ENCODE measurements at regions not wholly inside any gene's neighbourhood (a gene's known extent, or its start where the extent isn't known, plus 50 kb on each side); places are given as distances from the start of the nearest gene placed in this dataset.

DNA sequence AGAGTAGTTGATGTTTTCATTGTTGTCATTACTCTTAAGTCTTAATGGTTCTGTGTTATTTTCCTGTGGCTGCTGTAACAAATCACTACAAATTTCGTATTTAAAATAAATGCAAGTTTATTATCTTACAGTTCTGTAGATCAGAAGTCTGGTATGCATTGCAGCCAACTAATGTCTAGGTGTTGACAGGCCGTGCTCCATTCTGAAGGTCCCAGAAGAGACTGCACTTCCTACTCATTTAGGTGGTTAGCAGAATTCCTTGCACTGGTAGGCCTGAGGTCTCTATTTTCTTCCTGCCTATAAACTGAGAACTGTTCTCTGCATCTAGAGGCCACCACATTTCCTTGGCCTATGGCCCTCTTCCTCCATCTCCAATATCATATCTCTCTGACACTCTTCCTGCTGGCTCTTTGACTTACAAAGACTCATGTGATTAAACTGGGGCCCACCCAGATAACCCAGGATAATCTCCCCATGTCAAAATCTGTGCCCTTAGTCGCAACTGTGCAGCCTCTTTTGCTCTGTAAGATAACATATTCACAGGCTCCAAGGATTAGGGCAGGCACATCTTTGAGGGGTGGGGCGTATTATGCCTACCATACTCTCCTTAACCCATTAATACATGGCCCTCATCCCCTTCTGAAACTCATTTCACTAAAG, 468.4 kb downstream of the FOXO1 start:
- no peak for DNase-seq

DNA sequence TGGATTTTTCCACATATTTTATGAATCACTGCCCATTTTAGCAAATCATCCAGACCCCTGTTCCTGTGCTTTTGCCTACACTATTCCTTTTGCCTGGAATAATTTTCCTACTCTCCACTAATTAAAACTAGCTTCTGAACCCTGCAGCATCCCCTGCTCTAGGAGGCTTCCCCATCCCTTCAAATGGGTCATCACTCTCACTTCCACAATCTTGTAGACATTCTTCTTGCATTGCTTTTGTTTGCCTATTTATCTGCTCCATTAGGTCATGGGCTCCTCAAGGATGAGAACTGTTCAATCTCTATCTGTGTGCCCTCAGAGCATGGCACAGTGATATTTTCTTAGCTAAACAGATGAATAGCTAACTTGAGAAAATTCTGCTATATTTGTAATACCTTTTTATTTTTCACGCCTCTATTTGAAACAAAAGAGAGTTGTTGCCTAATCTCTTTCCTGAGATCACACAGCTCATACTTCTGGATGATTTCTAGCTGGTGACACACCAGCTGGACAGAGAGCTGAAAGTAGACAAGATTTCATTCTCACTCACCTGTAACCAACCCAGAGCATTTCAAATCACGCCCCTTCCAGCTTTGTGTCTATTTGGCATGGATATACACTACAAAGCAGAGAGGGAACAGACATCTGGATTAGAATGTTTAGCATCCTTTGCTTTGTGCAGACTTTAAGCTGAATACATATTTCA, 466.0 kb downstream of the FOXO1 start:
- DNase-seq, result peak; percentile 55

DNA sequence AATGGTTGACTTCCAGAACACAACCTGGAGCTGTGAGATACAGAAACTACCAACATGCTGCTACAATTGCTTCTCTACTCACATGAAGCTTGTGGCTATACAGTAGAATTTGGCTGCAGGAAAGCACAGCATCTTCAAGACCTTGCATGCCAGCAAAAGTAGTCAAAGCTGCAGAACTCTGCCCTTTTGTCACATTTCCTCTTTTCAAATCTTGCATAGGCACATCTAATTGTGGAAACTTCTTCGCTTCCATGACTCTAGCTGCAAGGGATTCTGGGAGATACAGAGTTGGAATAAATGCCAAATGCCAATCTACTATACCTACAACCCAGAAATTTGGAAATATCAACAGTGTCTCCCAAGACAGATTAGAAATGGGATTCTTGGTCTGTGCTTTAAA, 462.2 kb downstream of the FOXO1 start:
- no peak for DNase-seq

DNA sequence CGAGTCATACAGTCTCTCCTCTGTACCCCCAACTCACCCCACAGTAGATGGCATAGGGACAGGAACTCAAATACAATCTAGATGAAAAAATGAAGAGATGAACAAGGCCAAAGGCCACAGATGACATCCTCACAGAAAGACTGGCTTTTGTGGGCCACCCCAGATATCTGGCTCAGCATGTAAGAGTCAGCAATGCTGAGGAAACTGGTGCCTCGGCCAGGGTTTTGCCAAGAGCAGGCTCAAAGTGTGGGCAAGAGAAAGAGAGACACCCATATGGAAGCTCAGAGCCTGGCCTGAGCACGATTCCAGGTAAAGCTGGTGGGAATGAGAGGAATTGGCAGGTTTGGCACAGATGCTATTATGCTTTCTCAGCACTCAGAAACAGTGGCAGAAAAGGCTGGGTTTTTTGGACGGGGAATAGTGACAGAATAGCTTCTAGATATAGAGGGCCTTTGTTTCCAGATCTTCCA, 460.6 kb downstream of the FOXO1 start:
- DNase-seq, result no peak

DNA sequence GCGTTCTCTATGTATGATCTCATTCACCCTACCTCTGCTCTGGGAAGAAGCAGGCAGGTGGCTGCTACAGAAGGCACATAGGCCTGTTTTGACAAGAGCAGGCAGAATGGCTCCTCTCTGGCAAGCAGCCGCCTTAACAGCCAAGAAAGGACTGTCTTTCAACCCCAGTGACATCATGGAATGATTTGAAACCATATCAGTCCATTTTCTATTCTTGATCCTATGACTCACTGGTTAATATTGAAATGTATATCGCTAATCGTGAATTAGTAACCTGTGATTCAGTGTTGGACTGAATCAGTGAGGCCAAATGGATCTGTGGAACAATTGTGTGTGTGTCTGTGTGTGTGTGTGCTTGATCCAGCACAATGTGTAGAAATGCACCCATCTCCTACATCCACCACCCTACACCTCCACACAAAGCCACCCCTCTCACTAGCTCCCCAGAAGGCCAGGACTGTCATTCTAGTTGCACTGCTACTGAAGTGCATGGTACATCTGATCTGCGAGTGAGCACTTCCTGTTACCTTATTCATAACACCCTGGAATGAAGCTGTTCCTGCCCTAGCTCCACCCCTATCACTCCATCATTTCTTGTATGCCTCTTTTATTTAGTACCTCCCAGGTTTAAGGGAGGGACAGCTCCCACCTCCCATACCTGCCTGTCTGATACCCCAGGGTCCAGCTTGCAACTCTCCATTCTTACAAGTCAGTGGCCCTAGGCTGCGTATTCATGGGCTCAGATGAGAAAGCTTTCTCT, 460.0 kb downstream of the FOXO1 start:
- DNase-seq, result no peak

DNA sequence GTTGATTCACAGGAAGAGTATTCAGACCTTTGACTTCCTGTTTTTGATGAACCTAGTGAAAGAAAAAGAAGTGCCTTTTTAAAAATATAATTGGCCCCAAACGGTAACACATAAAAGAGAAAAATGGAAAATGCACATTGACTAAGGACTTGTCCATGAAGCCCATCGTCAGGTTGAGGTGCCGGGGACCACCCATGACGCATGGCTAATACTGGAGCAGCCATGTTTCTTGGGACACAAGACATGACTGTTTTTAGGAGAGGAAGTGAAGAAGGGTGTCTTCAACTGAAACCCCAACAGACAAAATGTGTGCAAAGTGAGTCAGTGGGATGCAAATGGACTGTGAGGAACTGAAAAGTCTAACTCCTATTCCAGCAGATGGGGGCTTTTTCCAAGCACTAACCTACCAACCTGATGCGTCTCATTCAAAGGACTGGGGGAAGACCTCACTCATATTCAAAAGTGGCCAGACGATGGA, 459.4 kb downstream of the FOXO1 start:
- DNase-seq, result peak; percentile 25

DNA sequence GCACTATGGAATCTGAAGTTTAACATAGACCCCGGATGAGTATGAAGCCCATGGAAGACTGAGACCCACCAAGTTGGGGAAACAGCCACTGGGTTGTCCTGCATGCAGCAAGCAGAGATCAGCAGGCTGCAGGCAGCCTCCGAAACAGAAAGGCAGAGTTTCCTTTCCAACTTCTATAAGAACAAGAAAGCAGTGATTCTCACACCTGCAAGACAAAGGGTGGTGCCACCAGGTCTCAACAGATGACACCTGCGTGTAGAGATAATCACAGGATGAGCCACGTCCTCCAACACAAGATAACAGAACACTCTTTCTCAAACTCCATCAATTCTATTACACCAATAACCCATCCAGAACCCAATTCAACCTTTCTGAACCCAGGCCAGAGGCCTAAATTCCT, 457.9 kb downstream of the FOXO1 start:
- DNase-seq, result no peak

DNA sequence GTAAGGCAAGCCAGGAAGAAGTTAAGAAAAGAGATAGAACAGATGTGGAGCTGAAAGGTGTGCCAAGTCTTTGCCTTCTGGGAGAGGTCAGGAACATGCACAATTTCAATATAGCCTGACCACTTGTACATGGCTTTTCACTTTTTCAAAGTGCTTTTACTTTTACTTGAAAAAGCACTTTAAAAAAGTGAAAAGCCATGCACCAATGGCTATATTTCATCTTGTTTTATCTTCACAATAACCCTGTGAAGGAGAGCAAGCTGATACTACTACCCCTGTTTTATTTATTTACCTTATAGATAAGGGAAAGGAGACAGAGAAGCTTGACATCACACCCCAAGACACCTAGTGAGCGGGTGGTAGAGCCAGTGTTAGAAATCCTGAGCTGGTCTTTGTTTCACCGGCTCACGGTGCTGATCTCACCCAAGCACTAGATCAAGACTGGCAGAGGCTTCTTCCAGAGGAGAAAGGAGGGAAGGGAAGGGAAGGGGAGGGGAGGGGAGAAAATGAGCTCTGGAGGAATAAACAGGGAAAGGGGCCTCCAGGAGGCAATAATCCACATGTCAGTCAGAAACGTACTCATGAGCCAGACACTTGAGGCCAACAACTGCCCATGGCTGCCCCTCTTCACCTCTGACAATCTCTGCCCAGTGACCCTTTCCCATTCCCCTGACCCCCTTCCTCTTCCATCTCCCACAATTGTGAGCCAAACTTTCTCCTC, 455.4 kb downstream of the FOXO1 start:
- no peak for DNase-seq

DNA sequence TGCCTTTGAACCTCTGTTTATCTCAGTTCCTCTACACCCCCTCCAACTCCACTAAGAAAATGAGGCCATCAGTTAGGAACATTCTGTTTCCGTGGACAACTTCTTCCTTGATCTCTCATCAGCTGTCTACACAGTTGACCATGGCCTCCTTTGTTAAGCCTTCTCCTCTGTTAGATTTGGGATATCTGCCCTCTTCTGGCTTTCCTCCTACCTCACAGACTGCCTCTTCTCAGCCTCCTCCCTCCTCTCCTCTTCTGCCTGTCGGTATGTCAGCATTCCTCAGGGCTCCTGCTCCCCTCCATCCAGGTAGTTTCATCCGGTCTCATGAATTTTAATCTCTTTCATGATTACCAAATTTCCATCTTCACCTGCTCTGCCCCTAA, 454.9 kb downstream of the FOXO1 start:
- no peak for DNase-seq

DNA sequence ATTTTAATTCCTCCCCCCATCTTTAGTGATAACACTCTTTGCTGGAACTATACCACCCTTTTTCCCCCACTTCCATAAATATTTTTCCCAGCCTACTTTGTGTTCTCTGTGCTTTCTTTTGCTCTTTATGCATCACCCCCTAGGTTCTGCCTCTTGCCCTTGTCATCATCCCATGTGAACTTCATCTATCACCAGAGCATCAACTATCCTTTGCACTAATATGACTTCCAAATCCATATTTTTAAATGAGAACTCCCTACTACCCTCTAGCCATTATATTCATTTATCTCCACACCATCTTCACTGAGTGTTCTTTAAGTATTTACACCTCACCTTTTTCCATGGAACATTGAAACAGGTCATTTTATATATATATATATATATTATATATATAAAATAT, 452.7 kb downstream of the FOXO1 start:
- DNase-seq, result no peak

DNA sequence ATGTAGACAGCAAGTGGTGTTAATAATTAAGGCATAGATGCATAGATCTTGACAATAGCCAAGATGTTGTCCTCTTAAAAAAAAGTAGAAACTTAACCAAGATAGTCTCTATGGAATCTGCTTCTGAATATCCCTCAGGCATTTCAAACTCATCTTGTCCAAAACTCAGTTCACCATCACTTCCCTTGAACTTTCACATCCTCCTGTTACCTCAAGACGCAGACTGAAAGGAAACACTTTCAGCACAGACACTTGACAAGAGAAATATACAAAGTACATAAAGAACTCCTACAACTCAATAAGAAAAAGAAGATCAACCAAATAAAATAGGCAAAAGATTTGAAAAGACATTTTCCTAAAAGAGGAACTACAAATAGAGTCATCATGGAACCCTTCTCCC, 451.1 kb downstream of the FOXO1 start:
- DNase-seq, result no peak

DNA sequence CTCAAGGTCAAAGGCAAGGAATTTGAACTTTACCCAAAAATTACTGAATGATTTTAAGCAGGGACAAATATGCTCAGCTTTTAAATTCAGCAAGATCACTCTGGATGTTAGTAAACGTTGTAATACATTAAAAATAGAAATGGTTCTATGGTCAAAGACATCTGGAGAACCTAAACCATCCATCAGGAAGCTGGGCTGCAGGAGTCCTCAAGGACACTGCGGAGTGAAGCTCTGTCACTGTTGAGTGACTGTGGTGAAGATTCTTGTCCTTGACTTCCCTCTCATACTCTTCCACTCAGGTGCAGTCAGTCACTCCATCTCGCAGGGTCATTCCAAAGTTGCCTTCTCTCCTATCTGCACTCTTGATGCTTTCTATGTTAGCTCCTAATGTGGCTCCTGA, 450.7 kb downstream of the FOXO1 start:
- no peak for DNase-seq

DNA sequence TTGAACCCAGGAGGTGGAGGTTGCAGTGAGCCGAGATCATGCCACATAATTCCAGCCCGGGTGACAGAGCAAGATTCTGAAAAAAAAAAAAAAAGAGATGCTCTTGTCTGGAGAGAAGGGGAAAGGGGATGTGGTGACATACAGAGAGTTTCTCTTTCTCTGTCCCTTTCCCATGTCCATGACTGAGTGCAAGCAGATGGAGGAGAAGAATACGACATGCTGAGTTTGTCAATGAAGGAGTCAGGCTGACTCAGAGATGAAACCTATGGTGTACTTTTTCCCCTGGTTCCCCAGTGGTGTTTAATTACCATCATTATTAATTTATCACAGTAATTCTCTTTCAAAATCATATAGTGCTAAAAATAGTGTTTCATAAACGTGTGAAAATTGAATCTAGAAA, 448.8 kb downstream of the FOXO1 start:
- DNase-seq, result peak; percentile 49

DNA sequence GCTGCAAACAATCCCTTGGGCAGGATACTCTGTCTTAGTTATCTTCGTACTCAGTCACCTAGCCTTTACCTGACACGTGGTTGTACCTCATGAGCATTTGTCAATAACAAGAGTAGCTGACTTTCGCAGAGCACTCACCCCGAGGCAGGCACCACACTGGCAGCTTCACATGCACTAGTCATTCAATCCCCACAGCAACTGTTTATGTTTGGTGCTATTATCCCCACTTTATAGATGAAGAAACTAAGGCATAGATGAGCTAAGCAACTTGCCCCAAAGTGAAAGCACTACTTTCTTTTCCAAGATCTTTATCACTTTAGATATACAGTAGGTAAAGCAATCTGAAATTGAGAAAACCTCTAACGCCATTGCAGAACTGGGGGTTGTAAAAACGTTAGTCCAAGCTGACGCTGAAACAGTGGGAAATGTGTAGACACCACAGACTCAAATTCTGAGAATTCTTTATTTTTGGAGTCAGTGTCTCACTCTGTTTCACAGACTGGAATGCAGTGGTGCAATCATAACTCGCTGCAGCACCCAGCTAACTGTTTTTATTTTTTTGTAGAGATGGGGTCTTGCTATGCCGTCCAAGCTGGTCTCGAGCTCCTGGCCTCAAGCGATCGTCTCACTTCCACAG, 446.0 kb downstream of the FOXO1 start:
- DNase-seq, result no peak

DNA sequence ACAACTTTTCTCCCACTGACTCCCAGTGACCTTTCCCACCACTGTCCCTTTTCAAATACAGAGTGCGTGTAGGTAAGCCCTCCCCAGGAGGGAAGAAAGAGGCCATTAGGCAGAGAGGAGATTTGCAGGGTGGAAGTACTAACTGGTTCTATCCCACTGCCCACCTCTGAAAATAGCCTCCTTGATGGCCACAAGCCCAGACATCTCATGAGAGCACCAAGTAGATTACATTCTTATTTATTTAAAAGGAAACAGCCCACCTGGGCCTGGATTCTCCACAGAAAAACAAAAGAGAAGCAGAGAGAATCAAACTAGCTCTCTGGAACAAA, 445.3 kb downstream of the FOXO1 start:
- no peak for DNase-seq

DNA sequence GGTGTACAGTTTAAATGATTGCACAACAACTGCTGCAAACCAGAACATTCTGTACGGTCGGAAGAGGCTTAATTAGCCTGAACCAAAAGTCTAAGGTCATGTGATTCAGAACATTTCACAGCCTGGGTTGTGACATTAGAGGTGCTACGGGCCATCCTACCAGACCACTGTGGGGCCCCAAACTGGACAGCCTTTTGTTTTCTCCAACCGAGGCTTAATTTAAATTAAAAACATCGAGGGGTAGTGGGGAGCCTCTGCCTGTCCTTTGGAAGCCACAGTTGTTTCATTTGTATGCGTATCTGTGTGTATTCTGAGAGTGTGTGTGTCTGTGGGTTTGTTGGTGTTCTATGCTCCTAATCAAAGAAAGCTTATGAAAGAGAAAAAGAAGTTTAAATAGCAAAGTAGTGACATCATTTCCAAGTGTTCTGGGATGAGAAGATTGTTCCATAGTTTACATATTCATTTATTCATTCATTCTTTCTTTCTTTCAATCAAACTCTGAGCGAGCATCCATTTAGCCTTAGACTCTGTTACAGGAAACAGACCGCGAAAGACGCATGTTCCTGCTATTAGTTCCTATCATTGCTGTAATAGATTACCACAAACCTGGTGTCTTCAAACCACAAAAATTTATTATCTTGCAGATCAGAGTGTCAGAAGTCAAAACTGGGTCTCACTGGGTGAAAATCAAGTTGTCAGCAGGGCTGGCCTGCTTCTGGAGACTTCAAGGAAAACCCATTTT, 444.8 kb downstream of the FOXO1 start:
- DNase-seq, result no peak

DNA sequence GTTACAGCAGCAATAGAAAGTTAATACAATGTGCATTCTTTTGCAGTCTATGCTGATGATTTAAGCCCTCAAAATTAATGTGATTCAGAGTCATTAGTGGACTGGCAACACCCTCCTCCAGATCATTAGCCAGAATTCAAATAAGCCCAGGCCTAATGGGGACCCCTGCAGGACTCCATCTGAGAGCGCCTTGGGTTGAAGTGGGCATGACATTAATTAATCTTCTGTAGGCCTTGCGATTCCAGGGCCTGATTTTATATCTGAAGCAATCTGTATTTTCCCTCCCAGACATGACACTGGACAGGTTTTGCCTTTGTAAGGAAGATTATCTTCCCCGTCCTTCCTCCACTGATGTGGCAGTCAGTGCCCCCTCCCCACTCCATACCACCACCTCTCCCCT, 442.9 kb downstream of the FOXO1 start:
- DNase-seq, result no peak

DNA sequence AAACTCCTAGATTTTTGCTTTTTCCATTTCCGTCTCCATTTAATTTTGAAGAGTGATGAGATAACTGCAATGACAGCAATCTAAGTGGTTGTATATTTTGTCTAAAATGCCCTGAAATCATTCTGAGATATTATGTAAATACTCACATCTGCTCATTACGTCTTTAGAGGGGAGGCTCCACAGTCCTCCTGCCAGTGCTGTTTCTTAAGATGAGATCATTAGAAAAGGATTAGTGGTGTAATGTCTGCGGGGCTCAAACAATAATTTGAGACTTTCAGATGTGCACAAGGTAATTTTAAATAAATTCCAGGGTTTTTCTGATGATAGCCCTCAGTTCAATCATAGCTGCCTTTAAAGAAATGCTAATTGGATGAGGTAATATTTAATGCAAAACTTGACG, 437.9 kb downstream of the FOXO1 start:
- no peak for DNase-seq

DNA sequence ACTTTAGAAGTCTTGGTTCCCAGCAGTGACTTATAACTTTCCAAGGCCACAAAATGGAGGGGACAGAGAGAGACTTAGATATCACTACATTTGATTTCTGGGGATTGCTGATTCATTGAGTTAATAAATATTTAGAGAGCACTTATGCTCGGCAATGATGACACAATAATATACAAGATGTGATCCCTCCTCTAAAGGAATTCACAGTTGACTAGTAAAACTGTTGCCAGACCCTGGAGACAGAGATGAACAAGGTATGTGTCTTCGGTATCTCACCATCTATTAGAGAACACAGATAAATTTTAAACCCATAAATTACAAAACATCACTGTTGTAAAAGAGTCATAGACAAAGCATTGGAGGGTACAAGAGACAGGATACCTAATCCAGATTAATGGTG, 437.5 kb downstream of the FOXO1 start:
- DNase-seq, result no peak

DNA sequence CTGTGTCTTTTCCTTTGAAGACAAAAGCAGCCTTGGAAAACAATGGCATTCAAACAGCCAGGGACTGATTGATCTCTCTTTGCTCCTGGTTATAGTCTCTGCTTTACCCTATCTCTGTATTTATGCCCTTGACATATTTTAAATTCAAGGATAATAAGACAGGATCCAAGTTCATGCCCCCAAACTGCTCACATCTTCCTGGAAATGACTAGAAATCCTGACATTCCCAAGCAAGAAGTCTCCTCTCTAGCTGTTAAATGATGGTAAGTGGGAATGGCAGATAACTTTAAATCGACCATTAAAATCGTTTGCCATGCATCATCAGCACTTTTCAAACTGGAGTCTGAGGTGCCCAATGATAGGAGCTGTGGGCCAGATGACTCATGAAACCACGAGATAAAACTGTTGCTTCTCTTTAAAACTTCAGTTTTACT, 435.6 kb downstream of the FOXO1 start:
- DNase-seq, result peak; percentile 6

DNA sequence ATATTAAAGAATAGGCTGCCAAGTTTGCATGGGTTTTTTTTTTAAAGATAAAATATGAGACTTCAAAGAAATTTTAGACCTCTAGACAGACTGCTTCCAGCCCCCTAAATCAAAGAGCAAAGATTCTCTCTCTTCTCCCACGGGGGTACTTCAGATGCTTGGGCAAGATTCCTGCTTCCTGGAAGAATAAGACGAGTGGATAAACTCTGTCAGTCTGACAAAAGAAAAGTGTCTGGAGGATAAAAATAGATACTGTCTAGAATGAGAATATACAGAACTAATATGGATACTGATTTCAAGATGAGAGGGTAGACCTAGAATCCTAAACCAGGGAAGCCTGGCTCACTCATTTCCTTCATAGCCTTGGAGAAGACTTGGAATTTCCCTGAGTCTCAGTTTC, 435.1 kb downstream of the FOXO1 start:
- no peak for DNase-seq

DNA sequence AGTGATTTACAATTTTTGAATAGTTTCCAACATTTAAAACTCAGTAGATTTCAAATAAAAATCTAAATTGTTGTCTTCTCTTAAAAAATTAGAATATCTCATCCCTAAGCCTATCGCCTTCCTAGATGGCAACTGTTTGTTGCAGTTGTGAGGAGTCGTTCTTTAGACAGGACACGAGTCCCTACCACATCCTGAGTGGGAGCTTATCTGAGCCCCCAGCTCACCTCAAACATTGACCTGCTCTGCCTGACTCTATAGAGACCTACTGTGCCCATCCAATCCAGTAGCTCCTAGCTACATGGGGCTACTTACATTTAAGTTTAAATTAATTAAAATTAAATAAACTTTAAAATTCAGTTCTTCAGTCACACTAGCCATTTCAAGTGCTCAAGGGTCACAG, 434.7 kb downstream of the FOXO1 start:
- DNase-seq, result no peak
